HG03558 (cell line): ENCODE measurements at regions not wholly inside any gene's neighbourhood (a gene's known extent, or its start where the extent isn't known, plus 50 kb on each side); places are given as distances from the start of the nearest gene placed in this dataset.
"Not testable (repeated sequence)": the region's sequence is repeated elsewhere in the genome, so short reads cannot be mapped to it uniquely, and the experiment has no call there.

ENCODE experiments used
- ATAC-seq: cut with Tn5 transposase; IDR thresholded peaks from one replicate; pipeline ENCODE4 v1.9.1; 2021; ENCODE audit warnings: moderate number of reproducible peaks; ENCODE audit not compliant: unreplicated experiment; ENCODE audit errors: extremely low read depth

- ATAC-seq, result not testable (repeated sequence)
Measured at GRCh38 chr2:7763418-7763817, 846.2 kb downstream of the RNF144A start.

GRCh38 chr2:7765236-7765635 lies 848.0 kb downstream of the RNF144A start:
- no peak for ATAC-seq

GRCh38 chr2:7766088-7766722 lies 849.0 kb downstream of the RNF144A start:
- no peak for ATAC-seq

- no peak for ATAC-seq
Measured at GRCh38 chr2:7766978-7767565, 849.9 kb downstream of the RNF144A start.

- ATAC-seq, result no peak
Measured at GRCh38 chr2:7767902-7768301, 850.7 kb downstream of the RNF144A start.

GRCh38 chr2:7771781-7772180 lies 854.6 kb downstream of the RNF144A start:
- ATAC-seq, result no peak

GRCh38 chr2:7773362-7774360 lies 856.4 kb downstream of the RNF144A start:
- ATAC-seq, result peak; percentile 69

- ATAC-seq, result no peak
Measured at GRCh38 chr2:7774481-7774880, 857.3 kb downstream of the RNF144A start.

- ATAC-seq, result no peak
Measured at GRCh38 chr2:7777668-7778067, 860.5 kb downstream of the RNF144A start.

GRCh38 chr2:7780321-7780720 lies 863.1 kb downstream of the RNF144A start:
- no peak for ATAC-seq

GRCh38 chr2:7785700-7786099 lies 868.5 kb downstream of the RNF144A start:
- ATAC-seq, result no peak

- ATAC-seq, result no peak
Measured at GRCh38 chr2:7788736-7789135, 871.5 kb downstream of the RNF144A start.

GRCh38 chr2:7792031-7792651 lies 874.9 kb downstream of the RNF144A start:
- ATAC-seq, result no peak

GRCh38 chr2:7795778-7796563 lies 878.8 kb downstream of the RNF144A start:
- ATAC-seq, result no peak

GRCh38 chr2:7800031-7800430 lies 881.8 kb upstream of the ID2 start:
- no peak for ATAC-seq

GRCh38 chr2:7801212-7801611 lies 880.6 kb upstream of the ID2 start:
- no peak for ATAC-seq

GRCh38 chr2:7803515-7803914 lies 878.3 kb upstream of the ID2 start:
- ATAC-seq, result no peak

- ATAC-seq, result no peak
Measured at GRCh38 chr2:7809640-7810039, 872.2 kb upstream of the ID2 start.

- no peak for ATAC-seq
Measured at GRCh38 chr2:7811073-7811472, 870.8 kb upstream of the ID2 start.
